Mesenchymal stem cell (in vitro differentiated cells and primary cell): ENCODE measurements at regions not wholly inside any gene's neighbourhood (a gene's known extent, or its start where the extent isn't known, plus 50 kb on each side); places are given as distances from the start of the nearest gene placed in this dataset.

Experiments used
- DNase-seq: peaks from one replicate; pipeline ENCODE4 v3.0.0-alpha.2; 2013
- H2AFZ ChIP-seq: one replicate; pipeline ENCODE4 v1.6.1; 2013; ENCODE audit warnings: low read depth, mild to moderate bottlenecking, control low read depth, inconsistent platforms, low read length, moderate library complexity
- H2AK5ac ChIP-seq: 2 replicates; pipeline ENCODE4 v1.6.1; 2013; ENCODE audit warnings: low read length, moderate library complexity, mild to moderate bottlenecking, inconsistent platforms; ENCODE audit not compliant: severe bottlenecking
- H2BK120ac ChIP-seq: one replicate; pipeline ENCODE4 v1.6.1; 2013; ENCODE audit warnings: low read depth, mild to moderate bottlenecking, inconsistent platforms, low read length, moderate library complexity
- H2BK12ac ChIP-seq, 2 experiments: one replicate each; pipeline ENCODE4 v1.6.1; 2013; ENCODE audit warnings: inconsistent platforms in 2 of 2, low read length in 2 of 2, mild to moderate bottlenecking in 2 of 2, moderate library complexity in 2 of 2, control low read depth in 1 of 2
- H2BK15ac ChIP-seq: one replicate; pipeline ENCODE4 v1.6.1; 2013; ENCODE audit warnings: mild to moderate bottlenecking, low read depth, inconsistent platforms; ENCODE audit not compliant: poor library complexity, severe bottlenecking
- H2BK5ac ChIP-seq: 2 replicates; pipeline ENCODE4 v1.6.1; 2013; ENCODE audit warnings: low read depth, mild to moderate bottlenecking, low read length, control low read depth, inconsistent platforms; ENCODE audit not compliant: poor library complexity, severe bottlenecking
- H3K14ac ChIP-seq, 2 experiments: one replicate each; pipeline ENCODE4 v1.6.1; 2013; ENCODE audit warnings: inconsistent platforms in 2 of 2, low read length in 2 of 2, control low read depth in 1 of 2, mild to moderate bottlenecking in 1 of 2, moderate library complexity in 1 of 2
- H3K18ac ChIP-seq, 2 experiments: one replicate each; pipeline ENCODE4 v1.6.1; 2013; ENCODE audit warnings: inconsistent platforms in 2 of 2, low read length in 2 of 2, control low read depth in 1 of 2, low read depth in 1 of 2, mild to moderate bottlenecking in 1 of 2
- H3K23ac ChIP-seq, 2 experiments: one replicate each; pipeline ENCODE4 v1.6.1; 2013; ENCODE audit warnings: inconsistent platforms in 2 of 2, low read length in 2 of 2, mild to moderate bottlenecking in 2 of 2, moderate library complexity in 2 of 2, control low read depth in 1 of 2
- H3K27ac ChIP-seq: 2 replicates; pipeline ENCODE4 v1.5.1; 2013; ENCODE audit warnings: mild to moderate bottlenecking, moderate library complexity, low read length, control low read depth, inconsistent platforms; ENCODE audit not compliant: poor library complexity, severe bottlenecking
- H3K27me3 ChIP-seq, 2 experiments: 2 replicates each; pipeline versions ENCODE4 v1.6.1 to v1.7.0; 2013; ENCODE audit warnings: low read length in 2 of 2, mild to moderate bottlenecking in 2 of 2, moderate library complexity in 2 of 2, control low read depth in 1 of 2, inconsistent platforms in 1 of 2; ENCODE audit not compliant: control insufficient read depth in 1 of 2, insufficient read depth in 1 of 2
- H3K36me3 ChIP-seq, 2 experiments: 2 replicates each; pipeline versions ENCODE4 v1.6.1 to v1.7.0; 2013; ENCODE audit warnings: low read length in 2 of 2, control low read depth in 1 of 2, inconsistent platforms in 1 of 2, low read depth in 1 of 2, mild to moderate bottlenecking in 1 of 2; ENCODE audit not compliant: insufficient read depth in 2 of 2, control insufficient read depth in 1 of 2
- H3K4ac ChIP-seq, 2 experiments: one replicate each; pipeline ENCODE4 v1.6.1; 2013; ENCODE audit warnings: inconsistent platforms in 2 of 2, low read length in 2 of 2, mild to moderate bottlenecking in 2 of 2, moderate library complexity in 2 of 2, control low read depth in 1 of 2, low read depth in 1 of 2
- H3K4me1 ChIP-seq: 2 replicates; pipeline ENCODE4 v1.6.1; 2013; ENCODE audit warnings: low read depth, low read length, control low read depth; ENCODE audit not compliant: control insufficient read depth, insufficient read depth
- H3K4me2 ChIP-seq: 2 replicates; pipeline ENCODE4 v1.6.1; 2013; ENCODE audit warnings: low read length, mild to moderate bottlenecking, inconsistent platforms; ENCODE audit not compliant: poor library complexity, severe bottlenecking
- H3K4me3 ChIP-seq, 2 experiments: 2 replicates each; pipeline versions ENCODE4 v1.5.1 to v1.7.0; 2013; ENCODE audit warnings: low read length in 2 of 2, mild to moderate bottlenecking in 2 of 2, control low read depth in 1 of 2, low read depth in 1 of 2; ENCODE audit not compliant: insufficient read depth in 1 of 2
- H3K79me1 ChIP-seq: replicated peaks from 2 replicates; pipeline ENCODE4 v1.6.1; 2013; ENCODE audit warnings: mild to moderate bottlenecking, control low read depth, low read length, inconsistent platforms; ENCODE audit not compliant: poor library complexity, severe bottlenecking
- H3K9ac ChIP-seq: 2 replicates; pipeline ENCODE4 v1.7.0; 2013; ENCODE audit warnings: mild to moderate bottlenecking, low read length, moderate library complexity
- H3K9me3 ChIP-seq: 2 replicates; pipeline ENCODE4 v1.7.0; 2013; ENCODE audit warnings: mild to moderate bottlenecking, low read length; ENCODE audit not compliant: control insufficient read depth
- H4K8ac ChIP-seq: one replicate; pipeline ENCODE4 v1.6.1; 2013; ENCODE audit warnings: inconsistent platforms, mild to moderate bottlenecking, low read length, moderate library complexity
- H4K91ac ChIP-seq: one replicate; pipeline ENCODE4 v1.6.1; 2013; ENCODE audit warnings: mild to moderate bottlenecking, low read length, inconsistent platforms
- WGBS: methylation state at CpG from one replicate; pipeline ENCODE4 v1.1.7; 2013; ENCODE audit warnings: mixed read lengths; 5-methylcytosine and 5-hydroxymethylcytosine counted together

GRCh38 chr11:39968071-39968470 lies 1491.4 kb downstream of the LRRC4C start:
- no peak overlapping the region for H2BK5ac ChIP-seq
- H3K4me2 ChIP-seq = no peak overlapping the region
- H3K18ac ChIP-seq = no peak overlapping the region
- no peak overlapping the region for H2BK120ac ChIP-seq
- no peak overlapping the region for H3K9ac ChIP-seq
- no peak overlapping the region for H3K27ac ChIP-seq
- no peak overlapping the region for H4K91ac ChIP-seq
- H3K4me1 ChIP-seq = no peaks in the 10 kb centered on the region
- no peak overlapping the region for H3K14ac ChIP-seq
- no peak overlapping the region for H3K4me3 ChIP-seq
- H3K36me3 ChIP-seq = no peaks in the 10 kb centered on the region
- H2BK15ac ChIP-seq = no peak overlapping the region
- no peak overlapping the region for H2AK5ac ChIP-seq
- H2BK12ac ChIP-seq = no peak overlapping the region
- no peak for DNase-seq
- H3K23ac ChIP-seq = no peak overlapping the region
- H3K27me3 ChIP-seq = no peaks in the 10 kb centered on the region
- H3K9me3 ChIP-seq = no peaks in the 10 kb centered on the region
- no peak overlapping the region for H2AFZ ChIP-seq
- H3K4ac ChIP-seq = no peak overlapping the region
- WGBS = 92% methylated on average over 5 of the region's 5 CpGs
- no peak overlapping the region for H4K8ac ChIP-seq
- no peaks in the 10 kb centered on the region for H3K79me1 ChIP-seq

DNA sequence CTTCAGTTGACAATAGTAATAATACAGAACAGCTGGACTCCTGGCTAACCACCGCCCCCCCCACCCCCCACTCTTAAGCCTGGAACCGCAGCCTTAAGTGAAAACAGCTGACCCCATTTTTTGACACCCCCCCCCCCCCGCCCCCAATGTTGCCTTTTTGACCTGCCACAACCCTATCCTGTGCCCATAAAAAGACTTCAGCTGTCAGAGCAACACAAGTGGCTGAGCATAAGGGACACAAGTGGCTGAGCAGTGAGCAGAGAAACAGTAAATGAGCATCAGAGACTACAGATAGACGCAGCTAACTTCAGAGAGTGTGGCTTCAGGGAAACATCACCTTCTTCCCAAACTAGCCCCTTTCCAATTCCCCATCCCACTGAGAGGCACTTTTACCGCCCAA lies 1493.8 kb downstream of the LRRC4C start:
- DNase-seq = no peak
- Histone ChIP-seq H2BK15ac (no peak overlapping the region), H3K4ac (no peak overlapping the region), H4K8ac (no peak overlapping the region), H3K14ac (no peak overlapping the region), H2AK5ac (no peak overlapping the region), H3K79me1 (no peaks in the 10 kb centered on the region), H4K91ac (no peak overlapping the region), H3K4me3 (no peak overlapping the region), H3K4me2 (no peak overlapping the region), H2BK12ac (no peak overlapping the region), H3K18ac (no peak overlapping the region), H3K4me1 (no peaks in the 10 kb centered on the region), H2BK120ac (no peak overlapping the region), H3K9ac (no peak overlapping the region), H2AFZ (no peak overlapping the region), H3K27ac (no peak overlapping the region), H3K27me3 (no peaks in the 10 kb centered on the region), H3K36me3 (no peaks in the 10 kb centered on the region), H2BK5ac (no peak overlapping the region), H3K23ac (no peak overlapping the region), H3K9me3 (no peaks in the 10 kb centered on the region)
- 54% methylated on average over 3 of the region's 5 CpGs for WGBS

DNA sequence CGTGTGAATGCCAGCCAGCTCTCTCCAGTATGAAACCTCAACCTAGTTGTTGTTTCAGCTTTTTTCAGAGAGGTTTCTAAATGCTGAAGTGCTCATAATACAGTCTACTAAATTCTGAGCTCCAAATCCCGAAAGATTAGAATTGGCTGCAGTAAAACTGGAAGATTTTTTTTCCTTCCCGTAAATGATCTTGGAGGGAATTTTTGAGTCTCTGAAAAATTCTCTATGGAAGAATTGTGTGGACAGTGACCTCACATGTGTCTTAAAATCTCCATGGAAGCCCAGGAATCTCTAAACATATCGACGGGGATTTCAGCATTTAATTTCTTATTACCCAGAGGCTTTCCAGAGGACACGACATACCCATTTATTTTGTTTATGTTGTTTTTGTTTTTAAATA lies 1499.2 kb downstream of the LRRC4C start:
- no peak overlapping the region for H3K23ac ChIP-seq
- H3K9me3 ChIP-seq = no peaks in the 10 kb centered on the region
- no peak overlapping the region for H3K4me2 ChIP-seq
- H3K4me1 ChIP-seq = no peaks in the 10 kb centered on the region
- H2BK15ac ChIP-seq = no peak overlapping the region
- H3K9ac ChIP-seq = no peak overlapping the region
- no peak overlapping the region for H3K18ac ChIP-seq
- no peaks in the 10 kb centered on the region for H3K79me1 ChIP-seq
- H2BK5ac ChIP-seq = no peak overlapping the region
- 95% methylated on average over 2 of the region's 6 CpGs for WGBS
- no peak overlapping the region for H3K27ac ChIP-seq
- H4K91ac ChIP-seq = no peak overlapping the region
- H4K8ac ChIP-seq = no peak overlapping the region
- no peak for DNase-seq
- no peak overlapping the region for H2BK120ac ChIP-seq
- no peak overlapping the region for H3K4me3 ChIP-seq
- no peaks in the 10 kb centered on the region for H3K36me3 ChIP-seq
- H2AK5ac ChIP-seq = no peak overlapping the region
- H2AFZ ChIP-seq = no peak overlapping the region
- no peak overlapping the region for H3K14ac ChIP-seq
- no peak overlapping the region for H2BK12ac ChIP-seq
- no peak overlapping the region for H3K4ac ChIP-seq
- no peaks in the 10 kb centered on the region for H3K27me3 ChIP-seq

DNA sequence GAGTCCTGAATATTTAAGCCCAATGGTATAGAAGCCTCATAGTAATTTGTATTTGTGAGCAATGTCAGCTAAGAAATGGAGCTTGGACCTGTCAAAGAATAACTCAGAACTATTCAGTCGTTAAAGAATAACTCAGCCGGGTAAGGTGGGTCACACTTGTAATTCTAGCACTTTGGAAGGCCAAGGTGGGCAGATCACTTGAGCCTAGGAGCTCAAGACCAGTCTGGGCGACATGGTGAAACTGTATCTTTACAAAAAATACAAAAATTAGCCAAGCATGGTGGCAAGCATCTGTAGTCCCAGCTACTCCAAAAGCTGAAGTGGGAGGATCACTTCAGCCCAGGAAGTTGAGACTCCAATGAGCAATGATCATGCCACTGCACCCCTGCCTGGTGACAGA lies 1526.5 kb downstream of the LRRC4C start:
- H3K79me1 ChIP-seq = no peaks in the 10 kb centered on the region
- H3K18ac ChIP-seq = no peak overlapping the region
- no peak overlapping the region for H3K4ac ChIP-seq
- no peak overlapping the region for H3K4me3 ChIP-seq
- no peak overlapping the region for H4K8ac ChIP-seq
- no peak overlapping the region for H2BK15ac ChIP-seq
- H3K36me3 ChIP-seq = no peaks in the 10 kb centered on the region
- H3K27me3 ChIP-seq = no peaks in the 10 kb centered on the region
- H3K4me2 ChIP-seq = no peak overlapping the region
- no peak overlapping the region for H2AK5ac ChIP-seq
- H2BK120ac ChIP-seq = no peak overlapping the region
- no peak for DNase-seq
- no peak overlapping the region for H2AFZ ChIP-seq
- no peak overlapping the region for H2BK12ac ChIP-seq
- H2BK5ac ChIP-seq = no peak overlapping the region
- peaks cover 23% of the 10 kb centered on the region for H3K9me3 ChIP-seq
- H3K9ac ChIP-seq = no peak overlapping the region
- no peak overlapping the region for H3K27ac ChIP-seq
- no peak overlapping the region for H3K23ac ChIP-seq
- 91% methylated on average over 3 of the region's 3 CpGs for WGBS
- H3K14ac ChIP-seq = no peak overlapping the region
- H3K4me1 ChIP-seq = no peaks in the 10 kb centered on the region
- H4K91ac ChIP-seq = no peak overlapping the region
